ENCODE measurements at regions not wholly inside any gene's neighbourhood (a gene's known extent, or its start where the extent isn't known, plus 50 kb on each side); places are given as distances from the start of the nearest gene placed in this dataset.
A peak's percentile ranks its signal among the peaks of the same experiment; 100 is the strongest.

- no peak overlapping the region for H3K4ac ChIP-seq (replicated peaks; ENCODE audit: insufficient read length, low read depth, low read length)
- peaks cover 0 to 3% (median 0%) of the 10 kb centered on the region in 4 experiments; a peak in 1 of 7 replicates for H3K4me1 ChIP-seq (replicated peaks in 1 of 4; ENCODE audit: control insufficient read depth in 3 of 4, insufficient read depth in 4 of 4, low read length in 3 of 4)
- CTCF ChIA-PET (ENCODE audit: partially characterized antibody): interaction anchor here (0.7 kb wide), 1 partner anchor 581 kb away, joined by 3 read pairs; no protein-coding TSS in a partner anchor
- 0 out of 4 replicates have a peak, but pooled peaks cover 0 to 5% of the 10 kb centered on the region in 2 experiments for H3K9me3 ChIP-seq (ENCODE audit: insufficient read depth in 2 of 2, low read depth in 1 of 2, low read length in 1 of 2)
- FAIRE-seq: no peak
- H3K4me3 ChIP-seq (ENCODE audit: extremely low read depth in 1 of 4, insufficient read depth in 2 of 4, low read depth in 3 of 4, low read length in 4 of 4): no peak overlapping the region
- H4K91ac ChIP-seq (replicated peaks; ENCODE audit: insufficient read length, low read length): no peak overlapping the region
- H3K79me1 ChIP-seq (ENCODE audit: low read depth, low read length): no peaks in the 10 kb centered on the region
- H3K14ac ChIP-seq (ENCODE audit: insufficient read length): no peak overlapping the region
- H3K79me2 ChIP-seq (ENCODE audit: control insufficient read depth in 1 of 2, insufficient read depth in 2 of 2, low read length in 2 of 2): no peaks in the 10 kb centered on the region
- 94% methylated on average over 5 of the region's 5 CpGs; no CpG with 5 or more reads in 1 of the 2 experiments for WGBS, 2 experiments (ENCODE audit: extremely low coverage in 1 of 2, insufficient coverage in 1 of 2, insufficient read length in 1 of 2, insufficient replicate concordance in 2 of 2, low coverage in 1 of 2, low lambda C conversion rate in 2 of 2, missing lambda C conversion rate in 1 of 2)
- H3K27ac ChIP-seq (ENCODE audit: low read depth, low read length): no peak overlapping the region
- H2AK5ac ChIP-seq (ENCODE audit: low read depth, low read length): no peak overlapping the region
- no peak overlapping the region for H2BK120ac ChIP-seq (replicated peaks; ENCODE audit: low read depth, low read length)
- H3K27me3 ChIP-seq (replicated peaks in 1 of 4; ENCODE audit: control insufficient read depth in 3 of 4, extremely low read depth in 1 of 4, insufficient read depth in 3 of 4, low read length in 3 of 4): no peaks in the 10 kb centered on the region; a peak in 2 of 7 replicates
- H3K23ac ChIP-seq (ENCODE audit: insufficient read length): no peak overlapping the region
- no peak overlapping the region for H3K4me2 ChIP-seq (ENCODE audit: insufficient read depth in 1 of 2, low read depth in 2 of 2, low read length in 2 of 2)
- H2AFZ ChIP-seq (ENCODE audit: low read length): no peak overlapping the region
- no peaks in the 10 kb centered on the region for H3K36me3 ChIP-seq (ENCODE audit: control insufficient read depth in 2 of 4, insufficient read depth in 4 of 4, low read length in 3 of 4)
- peak in 1 of 2 experiments; percentile 0 for DNase-seq (ENCODE audit: low read depth in 1 of 2, low spot score in 2 of 2)
- H2BK15ac ChIP-seq (ENCODE audit: low read length): no peak overlapping the region
- no peak overlapping the region for H4K5ac ChIP-seq (ENCODE audit: insufficient read length, low read depth, low read length)
- POLR2A ChIA-PET (ENCODE audit: partially characterized antibody): no interaction called here
- no peak overlapping the region for H4K8ac ChIP-seq (ENCODE audit: extremely low read depth, insufficient read depth, low read length)
- H3K23me2 ChIP-seq (ENCODE audit: low read depth, low read length): no peaks in the 10 kb centered on the region; the same call in 1 of the 2 replicates
- no peak overlapping the region for H3K9ac ChIP-seq (replicated peaks in 1 of 4; ENCODE audit: extremely low read depth in 1 of 4, low read depth in 3 of 4, low read length in 3 of 4)
- H2BK12ac ChIP-seq (ENCODE audit: low read depth, low read length): no peak overlapping the region
- H4K20me1 ChIP-seq (replicated peaks in 1 of 2; ENCODE audit: control insufficient read depth in 1 of 2, insufficient read depth in 2 of 2, low read length in 2 of 2): no peaks in the 10 kb centered on the region
- H2BK5ac ChIP-seq (ENCODE audit: low read depth, low read length): no peak overlapping the region
- H2BK20ac ChIP-seq (ENCODE audit: low read length): no peak overlapping the region
- no peak overlapping the region for H3K18ac ChIP-seq (ENCODE audit: extremely low read depth, low read length)
- no peak overlapping the region for H3K56ac ChIP-seq (replicated peaks; ENCODE audit: insufficient read length, low read depth, low read length)
- TF ChIP-seq BACH1 (IDR thresholded peaks at IDR 0.05; ENCODE audit: low read length) (no peak), CEBPB (IDR thresholded peaks at IDR 0.05; ENCODE audit: low read depth, low read length) (no peak), USF2 (IDR thresholded peaks at IDR 0.05; ENCODE audit: low read length) (no peak), RBBP5 (IDR thresholded peaks at IDR 0.05; ENCODE audit: borderline replicate concordance, low read depth, low read length) (no peak), KDM5A (IDR thresholded peaks at IDR 0.05; ENCODE audit: low read length) (no peak), MAX (IDR thresholded peaks at IDR 0.05) (no peak), NANOG (IDR thresholded peaks at IDR 0.05; ENCODE audit: insufficient read depth, low read depth, low read length, poor library complexity, severe bottlenecking) (no peak), NRF1 (IDR thresholded peaks at IDR 0.05; ENCODE audit: low read depth, low read length) (no peak), JUN (IDR thresholded peaks at IDR 0.05; ENCODE audit: low read depth, low read length) (no peak), SIN3A (conservative IDR thresholded peaks at IDR 0.05 in 1 of 2, IDR thresholded peaks at IDR 0.05 in 1 of 2; ENCODE audit: low read depth in 1 of 2, low read length in 2 of 2) (no peak), MAFK (IDR thresholded peaks at IDR 0.05; ENCODE audit: low read depth, low read length) (no peak), CBX8 (IDR thresholded peaks at IDR 0.05; ENCODE audit: borderline replicate concordance, low read depth, low read length) (no peak)
These were observed 172.8 kb upstream of the CDH5 start for GRCh38 chr16:66193543-66194229.

Measured in H1 (cell line).